NCI-H1092 treated with DMSO at 0.1 percent for 48 hours (cell line): ENCODE measurements at regions not wholly inside any gene's neighbourhood (a gene's known extent, or its start where the extent isn't known, plus 50 kb on each side); places are given as distances from the start of the nearest gene placed in this dataset.
"Not testable (repeated sequence)": the region's sequence is repeated elsewhere in the genome, so short reads cannot be mapped to it uniquely, and the experiment has no call there.

Experiments used
- DNase-seq: peaks from one replicate; lab custom pipeline; 2025; lab: John Stamatoyannopoulos, UW

DNA sequence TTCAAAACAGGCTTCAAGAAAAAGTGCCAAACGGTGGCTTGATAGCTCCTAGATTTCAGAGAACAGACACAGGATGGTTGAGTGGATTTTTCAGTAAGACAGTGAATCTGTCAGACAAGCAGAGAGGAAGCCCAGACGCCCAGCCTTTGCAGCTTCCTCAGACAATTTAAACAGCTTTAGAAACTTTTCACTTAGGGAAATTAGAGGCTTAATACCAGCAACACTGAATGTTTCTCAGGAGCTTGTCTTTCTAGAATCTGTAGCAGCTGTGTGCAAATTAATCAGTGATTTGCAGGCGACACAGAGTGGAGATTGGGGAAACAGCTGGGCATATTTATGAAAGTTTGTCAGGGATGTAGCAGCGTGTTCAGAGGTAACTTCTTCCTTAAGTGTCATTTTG lies 362.1 kb downstream of the GALC start:
- DNase-seq: no peak

DNA sequence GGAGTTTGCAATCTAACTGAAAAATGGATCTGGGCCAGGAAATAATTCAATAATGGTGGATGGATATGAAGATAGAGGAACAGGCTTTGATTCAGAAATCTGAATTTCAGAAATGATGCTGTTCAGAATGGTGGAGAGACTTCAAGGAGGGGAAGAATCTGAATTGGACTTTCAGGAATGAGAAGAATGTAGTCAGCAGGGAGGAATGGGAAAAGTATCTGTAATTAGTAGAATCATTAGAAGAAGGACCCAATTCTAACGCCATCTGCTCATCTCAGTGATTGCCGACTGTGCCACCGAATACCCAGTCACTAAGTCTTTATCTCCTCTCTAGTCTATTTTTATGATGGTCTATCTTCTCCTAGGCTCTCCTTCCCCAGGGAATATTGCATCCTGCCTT lies 363.2 kb downstream of the GALC start:
- no peak for DNase-seq

DNA sequence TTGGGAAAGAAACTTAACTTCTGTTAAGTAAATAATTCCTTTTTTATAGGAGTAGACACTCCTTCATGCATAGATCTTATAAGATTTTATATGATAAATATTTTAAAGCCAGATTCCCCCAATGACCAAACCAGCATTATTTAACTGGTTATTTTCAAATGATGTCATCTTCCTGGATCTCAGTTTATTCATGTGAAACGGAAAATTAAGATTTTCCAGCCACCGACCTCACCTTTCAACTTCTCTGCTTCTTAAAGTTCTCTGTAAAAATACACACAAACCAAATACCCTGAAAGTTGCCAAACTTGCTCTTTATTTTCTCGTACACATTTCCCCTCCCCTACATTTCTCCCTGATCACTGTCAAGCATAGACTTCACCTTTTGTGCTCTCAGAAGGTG lies 364.2 kb downstream of the GALC start:
- no peak for DNase-seq

DNA sequence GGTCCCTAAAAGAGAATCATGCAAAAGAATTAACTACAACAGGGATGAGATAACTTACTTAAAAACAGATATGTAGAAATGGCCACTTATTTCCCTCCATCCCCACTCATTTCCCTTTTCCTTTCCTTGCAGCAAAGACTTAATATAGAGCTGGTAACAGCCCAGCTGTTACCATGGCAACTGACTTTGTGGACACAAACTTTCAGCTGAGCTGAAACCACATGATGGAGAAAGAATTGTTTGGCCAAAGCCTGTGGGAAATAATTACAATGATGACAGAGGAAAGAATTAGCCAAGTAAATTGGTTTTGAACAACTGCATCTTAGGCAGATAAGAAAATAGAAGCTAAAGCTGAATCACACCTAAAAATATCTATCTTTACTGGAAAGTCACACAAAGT lies 364.9 kb downstream of the GALC start:
- no peak for DNase-seq

DNA sequence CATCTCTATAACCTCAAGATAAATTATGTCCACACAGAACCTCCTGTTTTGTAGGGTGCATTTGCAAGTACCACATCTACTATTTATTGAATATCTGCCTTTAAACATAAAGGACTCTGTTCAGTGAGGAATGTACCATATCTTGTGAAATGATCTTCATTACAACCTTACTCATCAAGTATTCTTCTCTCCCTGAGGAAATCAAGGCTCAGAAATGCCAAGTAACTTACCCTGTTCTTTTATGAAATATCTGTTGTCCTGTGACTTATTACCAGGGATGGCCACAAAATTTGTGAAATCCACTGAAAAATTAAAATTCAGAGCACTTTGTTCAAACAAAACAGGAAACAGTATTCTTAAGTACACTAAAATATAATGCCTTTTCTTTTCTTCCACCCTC lies 366.7 kb downstream of the GALC start:
- no peak for DNase-seq

DNA sequence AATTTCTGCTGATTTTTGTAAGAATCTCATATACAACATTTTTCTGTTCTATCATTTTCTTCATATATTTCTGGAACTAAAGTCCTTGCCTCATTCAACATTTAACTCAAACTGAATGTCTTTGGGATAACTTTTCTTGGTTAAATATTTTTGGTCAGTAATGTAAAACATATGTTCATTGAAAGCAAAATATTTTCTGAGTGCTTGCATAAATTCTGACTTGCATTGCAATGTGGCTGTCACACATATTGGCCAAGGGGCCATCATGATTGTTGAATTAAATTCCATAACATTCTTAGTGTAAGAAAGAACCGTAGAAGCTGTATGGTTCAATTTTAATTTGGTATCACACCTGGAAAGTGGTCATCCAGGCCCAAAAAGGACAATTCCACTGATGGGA lies 369.4 kb downstream of the GALC start:
- no peak for DNase-seq

DNA sequence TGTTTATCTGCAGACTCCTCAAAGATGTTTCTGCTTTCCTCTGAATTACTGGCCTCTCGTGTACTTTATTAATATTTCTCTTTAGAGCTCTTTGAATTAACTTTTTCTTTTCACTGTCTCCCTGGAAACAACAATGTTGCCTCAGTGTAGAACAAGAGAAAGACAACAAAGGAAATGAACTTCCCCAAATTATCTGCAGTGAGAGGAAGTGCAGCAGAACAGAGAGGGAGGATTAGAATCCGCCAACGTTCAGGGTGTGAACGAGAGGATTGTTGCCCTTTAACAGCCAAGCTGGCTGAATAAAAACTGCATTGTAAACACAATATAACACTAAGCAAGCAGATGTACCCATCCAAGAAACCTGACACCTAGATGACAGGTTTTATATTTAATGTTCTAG lies 375.9 kb downstream of the GALC start:
- no peak for DNase-seq

DNA sequence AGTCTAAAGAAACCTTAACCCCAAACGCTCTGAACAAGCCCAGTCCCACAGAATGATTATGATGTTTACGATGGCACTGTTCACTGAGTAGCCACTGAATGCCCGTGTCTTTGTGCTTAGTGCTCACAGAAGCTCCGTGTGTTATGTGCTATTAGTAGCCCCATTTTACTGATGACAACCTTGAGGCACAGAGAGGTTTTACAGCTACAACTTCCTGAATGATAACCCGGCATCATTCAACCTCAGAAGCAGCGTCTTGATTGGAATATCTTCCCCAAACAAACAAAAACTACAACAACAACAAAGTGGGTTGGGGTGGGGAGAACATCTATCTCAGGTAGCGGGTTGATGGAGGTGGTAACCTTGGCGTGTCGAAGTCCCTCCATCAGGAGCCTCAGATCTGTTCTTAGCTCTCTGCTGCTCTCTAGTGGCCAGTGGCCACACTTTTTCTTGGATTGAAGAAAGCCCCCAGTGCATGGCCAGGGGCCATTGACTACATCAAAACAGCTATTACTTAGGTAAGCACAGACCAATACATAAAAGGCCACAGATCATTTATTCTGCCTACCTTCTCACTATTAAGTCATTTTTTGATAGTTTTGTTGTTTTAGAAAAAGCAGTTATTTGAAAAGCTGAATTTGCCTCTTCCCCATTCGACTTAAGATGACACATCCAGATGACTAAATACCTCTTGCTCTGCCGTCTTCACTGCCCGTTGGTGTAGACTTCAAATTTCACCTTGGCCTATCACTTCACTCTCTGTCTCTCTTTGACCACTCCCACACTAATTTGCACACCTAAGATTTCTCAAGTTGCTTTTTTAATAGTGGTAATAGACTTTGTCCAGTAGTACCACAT lies 376.9 kb downstream of the GALC start:
- peak; percentile 2 for DNase-seq

DNA sequence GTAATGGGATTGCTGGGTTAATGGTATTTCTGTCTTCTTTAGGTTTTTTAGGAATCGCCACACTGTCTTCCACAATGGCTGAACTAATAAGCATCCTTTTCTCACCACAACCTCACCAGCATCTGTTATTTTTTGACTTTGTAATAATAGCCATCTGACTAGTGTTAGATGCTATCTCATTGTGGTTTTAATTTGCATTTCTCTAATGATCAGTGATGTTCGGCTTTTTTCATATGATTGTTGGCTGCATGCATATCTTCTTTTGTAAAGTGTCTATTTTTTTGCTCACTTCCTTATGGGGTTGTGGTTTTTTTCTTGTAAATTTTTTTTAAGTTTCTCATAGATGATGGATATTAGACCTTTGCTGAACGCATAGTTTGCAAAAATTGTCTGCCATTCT lies 377.9 kb downstream of the GALC start:
- DNase-seq: no peak

DNA sequence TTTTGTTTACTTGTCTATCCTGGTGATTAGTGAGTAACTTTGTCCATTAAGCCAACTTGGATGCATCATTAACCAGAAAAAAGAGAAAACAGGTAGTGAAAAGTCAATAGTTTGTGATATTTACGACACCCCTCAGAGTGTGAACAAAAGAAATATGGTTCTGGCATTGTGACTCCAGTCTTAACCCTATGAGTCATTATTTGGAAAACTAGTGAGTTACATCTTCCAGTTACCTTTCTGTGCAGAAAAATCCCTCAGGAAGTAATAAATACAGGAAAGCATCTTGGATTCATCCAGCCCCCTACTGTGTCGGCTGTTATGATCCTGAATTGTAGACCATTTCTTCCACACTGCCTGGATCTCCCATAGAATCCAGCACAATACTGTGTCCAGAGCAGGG lies 379.1 kb downstream of the GALC start:
- no peak for DNase-seq

DNA sequence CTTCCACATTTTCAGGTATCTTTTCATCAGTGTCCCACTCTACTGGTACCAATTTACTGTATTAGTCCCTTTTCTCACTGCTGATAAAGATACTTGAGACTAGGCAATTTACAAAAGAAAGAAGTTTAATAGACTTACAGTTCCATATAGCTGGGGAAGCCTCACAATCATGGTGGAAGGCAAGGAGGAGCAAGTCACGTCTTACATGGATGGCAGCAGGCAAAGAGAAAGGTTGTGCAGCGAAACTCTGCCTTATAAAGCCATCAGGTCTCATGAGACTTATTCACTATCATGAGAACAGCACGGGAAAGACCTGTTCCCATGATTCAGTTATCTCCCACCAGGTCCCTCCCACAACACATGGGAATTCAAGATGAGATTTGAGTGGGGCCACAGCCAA lies 385.9 kb downstream of the GALC start:
- not testable (repeated sequence) for DNase-seq

DNA sequence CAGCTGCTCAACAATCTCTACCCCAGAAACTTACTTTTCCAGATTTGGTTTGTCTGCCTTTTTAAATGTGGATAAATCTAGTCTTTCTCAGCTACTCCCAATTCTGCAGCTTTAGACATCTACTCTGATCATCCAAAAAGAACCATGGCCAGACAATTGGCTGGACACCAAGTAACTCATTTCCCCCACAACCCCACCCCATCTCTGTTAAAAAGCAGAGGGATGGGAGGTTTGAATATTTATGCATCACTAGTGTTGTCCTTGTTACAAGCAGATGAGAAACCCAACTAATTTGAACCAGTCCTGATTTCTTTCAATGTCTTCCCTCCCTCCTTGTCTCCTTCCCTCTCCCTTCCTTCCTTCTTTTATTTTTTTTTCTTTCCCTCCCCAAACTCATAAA lies 391.9 kb downstream of the GALC start:
- DNase-seq: no peak

DNA sequence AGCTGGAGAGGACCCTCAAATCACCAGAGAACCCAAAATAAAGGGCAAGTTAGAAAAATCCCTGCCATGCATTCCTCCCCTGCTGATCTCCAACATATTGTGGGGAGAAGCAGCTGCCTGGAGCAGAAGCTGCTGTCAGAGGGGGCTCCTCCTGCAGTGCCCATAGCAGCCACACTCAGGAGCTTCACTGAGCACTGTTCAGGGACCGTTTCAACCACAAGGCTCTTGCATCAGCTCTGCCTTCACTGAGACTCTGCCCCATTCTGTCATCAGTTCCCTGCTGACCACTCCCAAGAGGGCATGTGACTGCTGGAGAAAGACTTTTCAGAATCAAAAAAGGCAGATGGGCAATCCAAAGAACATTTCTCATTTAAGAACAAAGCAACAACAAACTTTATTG lies 392.7 kb downstream of the GALC start:
- no peak for DNase-seq

DNA sequence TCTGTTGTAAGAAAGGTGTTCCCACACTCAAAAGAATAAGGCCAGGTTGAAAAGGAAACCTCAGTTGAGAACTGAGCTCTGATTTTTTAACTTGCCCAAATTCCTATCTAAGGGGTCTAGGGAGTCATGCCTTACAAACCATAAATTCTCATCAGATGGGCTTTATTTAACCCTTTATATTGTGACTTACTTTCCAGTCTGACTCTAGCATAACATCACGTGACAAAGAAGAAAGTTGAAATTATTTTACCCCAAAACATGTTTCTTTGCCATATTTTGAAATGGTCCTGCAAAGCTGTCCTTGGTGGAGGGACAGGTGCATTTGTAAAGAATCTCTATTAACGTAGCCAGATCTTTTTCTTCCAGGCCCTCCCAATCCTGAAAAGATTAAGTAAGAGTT lies 411.7 kb downstream of the GALC start:
- DNase-seq: no peak

DNA sequence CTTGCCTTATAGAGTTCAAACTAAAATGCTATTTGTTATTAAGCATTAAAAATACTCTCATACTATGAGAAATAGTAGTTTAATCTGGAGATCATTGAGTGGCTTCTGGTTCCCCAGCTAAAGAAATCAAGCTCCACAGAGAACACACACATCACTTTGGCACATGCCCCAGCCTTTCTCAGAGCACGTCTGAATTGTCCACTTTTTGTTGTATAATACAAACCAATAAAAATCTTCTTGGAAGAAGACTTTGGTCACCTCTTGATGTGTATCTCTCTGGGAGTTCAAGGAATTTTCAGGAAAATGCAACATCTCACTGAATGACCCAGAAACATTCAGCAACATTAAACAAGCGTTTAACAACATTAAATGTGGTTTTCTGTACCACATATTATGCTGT lies 413.9 kb downstream of the GALC start:
- no peak for DNase-seq

DNA sequence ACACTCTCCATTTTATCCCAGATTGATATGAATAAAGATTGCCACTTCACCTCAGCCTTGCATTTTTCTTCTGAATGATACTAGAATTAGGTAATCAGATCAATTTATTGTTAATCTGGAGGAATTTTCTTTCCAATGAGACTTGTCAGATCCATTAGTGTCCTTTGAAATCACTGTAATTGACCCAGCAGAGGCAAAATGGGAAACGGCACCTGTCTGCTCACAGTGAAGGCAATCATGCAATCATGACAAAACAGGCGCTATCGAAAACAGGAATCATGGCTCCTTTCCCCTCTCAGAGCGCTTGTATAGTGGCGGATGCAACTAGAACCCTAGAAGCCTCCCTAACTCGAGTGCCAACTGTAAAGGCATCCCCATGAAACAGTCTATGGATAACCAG lies 417.6 kb downstream of the GALC start:
- no peak for DNase-seq

DNA sequence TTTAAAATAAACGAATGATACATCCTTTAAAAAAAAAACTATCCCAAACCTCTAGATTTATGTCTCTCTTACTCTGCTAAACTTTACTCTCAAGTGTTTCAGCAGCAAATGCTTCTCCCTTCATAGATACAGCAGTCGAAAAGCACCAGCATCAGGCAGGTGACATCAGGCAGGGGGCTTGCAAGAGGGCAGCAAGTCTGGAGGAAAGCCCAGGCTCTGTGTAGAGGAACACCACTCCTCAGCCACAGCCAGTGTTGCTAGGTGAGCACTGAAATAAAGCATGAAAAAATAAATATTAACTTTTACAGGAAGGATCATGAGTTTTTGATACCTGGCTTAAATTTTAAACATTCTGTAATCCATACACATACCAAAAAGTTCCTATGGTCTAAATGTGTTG lies 419.4 kb downstream of the GALC start:
- DNase-seq: no peak

DNA sequence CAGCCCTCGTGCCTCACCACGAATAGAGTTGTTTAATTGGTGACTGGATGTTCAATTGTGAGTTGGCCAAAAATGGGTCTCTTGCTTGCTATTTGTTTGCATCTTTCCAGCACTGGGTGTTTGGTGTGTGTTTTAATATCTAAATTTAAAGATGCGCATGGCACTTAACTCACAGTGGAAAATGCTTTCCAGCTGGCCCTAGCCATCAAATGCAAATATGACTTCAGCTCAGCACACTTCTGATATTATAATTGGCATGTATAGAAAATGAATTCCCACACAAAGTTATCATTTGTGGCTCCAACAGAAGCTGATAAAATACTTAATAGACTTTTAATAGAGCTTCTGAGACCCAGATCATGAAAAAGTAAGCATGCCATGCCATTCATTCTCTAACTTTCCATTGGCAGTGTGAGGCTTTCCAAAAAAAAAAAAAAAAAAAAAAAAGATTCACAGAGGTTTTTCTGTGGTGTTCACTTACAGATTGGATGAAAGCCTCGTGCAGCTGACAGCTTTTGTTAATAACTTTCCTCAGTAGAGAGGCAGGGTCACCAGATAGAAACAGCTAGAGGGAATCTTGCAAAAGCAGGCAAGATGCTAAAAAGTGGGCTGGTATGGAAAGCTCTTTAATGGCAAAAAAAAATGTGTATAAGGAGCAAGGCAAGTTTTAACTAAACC lies 425.2 kb downstream of the GALC start:
- no peak for DNase-seq

DNA sequence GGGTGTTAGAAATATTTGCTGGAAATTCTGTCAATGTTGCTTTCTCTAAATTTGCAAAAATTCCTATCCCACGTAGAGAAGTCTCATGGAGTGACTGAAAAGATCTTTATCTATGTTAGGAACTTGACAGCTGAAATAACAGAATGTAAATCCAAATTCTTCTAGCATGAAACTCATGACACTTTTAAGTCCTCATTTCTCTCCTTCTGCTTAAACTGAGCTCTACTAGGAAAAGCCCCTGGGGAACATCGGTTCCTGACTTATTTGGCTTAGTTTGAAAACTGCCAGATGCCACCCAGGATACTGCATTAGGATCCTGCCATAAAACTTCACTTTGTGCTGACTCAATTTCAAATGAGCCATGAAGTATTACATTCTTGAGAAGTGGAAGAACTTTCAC lies 426.0 kb downstream of the GALC start:
- no peak for DNase-seq

DNA sequence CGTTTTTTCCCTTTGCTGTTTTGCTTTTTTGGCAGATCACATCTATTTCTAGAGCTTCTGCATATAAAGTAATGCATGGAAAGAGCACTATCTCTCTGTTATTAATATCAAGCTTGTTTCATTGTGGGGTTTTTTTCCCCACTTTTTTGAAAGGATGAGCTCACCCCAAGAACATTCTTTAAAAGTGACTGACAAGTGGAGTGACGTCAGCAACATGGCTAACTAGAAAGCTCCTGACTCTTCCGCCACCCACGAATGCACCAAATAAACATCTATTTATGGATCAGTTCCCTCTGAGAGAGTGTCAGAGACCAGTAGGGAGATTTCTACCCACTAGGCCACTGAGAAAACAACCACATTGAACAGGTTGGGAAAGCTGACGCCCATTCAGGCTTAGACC lies 445.4 kb downstream of the GALC start:
- no peak for DNase-seq

DNA sequence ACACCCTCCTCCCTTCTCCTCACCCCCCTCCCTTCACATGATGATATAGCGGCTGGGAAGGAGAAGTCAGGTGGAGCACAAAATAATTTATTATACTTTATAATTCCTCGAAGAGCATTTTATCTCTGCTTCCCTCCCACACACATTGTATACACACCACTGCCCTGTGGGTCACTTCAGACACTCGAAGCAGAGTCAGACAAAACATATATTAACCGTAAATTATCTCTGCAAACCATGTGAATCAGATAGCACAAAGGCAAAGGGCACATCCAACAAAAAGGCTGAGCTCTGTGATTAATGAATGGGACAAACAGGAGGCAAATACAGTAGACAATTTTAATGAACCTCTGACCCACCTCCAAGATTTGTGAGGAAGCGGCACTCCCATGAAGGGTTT lies 450.7 kb downstream of the GALC start:
- DNase-seq: no peak

DNA sequence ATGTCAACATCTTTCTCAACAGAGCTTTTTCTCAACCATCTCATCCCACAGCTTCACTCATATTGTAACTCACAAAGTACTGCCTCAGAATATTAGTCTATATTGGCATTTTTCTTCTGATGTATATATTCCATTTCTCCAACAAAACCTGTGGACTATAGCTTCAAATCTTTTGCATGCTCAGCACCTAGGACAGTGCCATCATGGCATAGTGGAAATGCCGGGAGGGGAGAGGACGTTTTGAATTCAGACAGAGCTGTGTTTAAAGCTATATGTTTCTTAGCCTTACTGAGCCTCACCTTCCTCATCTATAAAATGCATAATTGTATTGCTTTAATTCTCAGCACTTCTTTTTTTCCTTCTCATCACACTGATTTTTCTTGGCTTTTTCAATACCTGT lies 452.6 kb downstream of the GALC start:
- no peak for DNase-seq

DNA sequence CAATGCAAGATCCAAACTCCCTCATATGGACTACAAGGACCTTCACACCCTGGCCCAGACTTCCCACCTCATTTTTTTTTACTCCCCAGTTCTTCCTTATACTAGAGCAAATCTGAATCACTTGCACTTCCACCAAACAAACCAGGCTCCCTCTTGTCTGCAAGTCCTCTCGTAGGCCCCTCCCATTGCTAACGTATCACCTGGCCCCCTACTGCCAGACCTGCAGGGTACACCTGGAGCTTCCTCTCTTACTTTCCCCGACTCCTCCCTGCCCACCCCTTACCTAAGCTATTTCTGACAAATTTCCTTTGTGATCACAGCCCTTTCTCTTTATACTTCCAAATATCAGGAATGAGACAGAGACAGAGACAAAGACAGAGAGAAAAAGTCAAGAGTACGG lies 463.9 kb downstream of the GALC start:
- DNase-seq: no peak

DNA sequence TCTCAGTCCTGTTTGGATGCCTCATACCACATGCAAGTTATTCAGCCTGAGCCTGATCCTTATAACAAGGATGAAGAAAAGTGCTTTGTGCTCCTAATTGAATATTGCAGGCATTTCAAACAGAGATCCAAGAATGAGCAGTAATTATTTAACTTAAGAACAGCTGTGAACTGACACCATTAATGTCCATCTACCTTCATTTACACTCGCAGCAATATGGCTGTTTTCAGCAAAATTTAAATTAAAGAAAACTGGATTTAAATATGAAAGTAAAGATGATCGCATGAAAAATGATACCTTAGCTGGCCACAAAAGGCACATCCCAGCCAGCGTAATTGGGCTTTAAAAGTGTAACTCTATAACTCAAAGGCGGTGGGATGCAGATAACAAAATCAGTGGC lies 466.3 kb downstream of the GALC start:
- DNase-seq: no peak
